OCI-LY1 (cell line): ENCODE measurements at regions not wholly inside any gene's neighbourhood (a gene's known extent, or its start where the extent isn't known, plus 50 kb on each side); places are given as distances from the start of the nearest gene placed in this dataset.

Source experiments
- H2AFZ ChIP-seq: fragments of 200-600 bp; sonication (generic), shearing (Covaris generic); 2 replicates; pipeline ENCODE4 v1.6.0; 2014; ENCODE audit warnings: antibody characterized with exemption, mild to moderate bottlenecking, low read length
- H3F3A ChIP-seq: fragments of 200-600 bp; sonication (generic), shearing (Covaris generic); 2 replicates; pipeline ENCODE4 v1.6.0; 2014; ENCODE audit warnings: mild to moderate bottlenecking, antibody characterized with exemption, low read length, moderate library complexity; ENCODE audit not compliant: insufficient read depth
- H3K27ac ChIP-seq: fragments of 200-600 bp; sonication (generic); 2 replicates; pipeline ENCODE4 v1.5.1; 2014; ENCODE audit warnings: low read length, mixed run types, mild to moderate bottlenecking, low read depth; ENCODE audit not compliant: poor library complexity, severe bottlenecking
- H3K27me3 ChIP-seq: fragments of 200-600 bp; sonication (generic); 2 replicates; pipeline ENCODE4 v1.6.0; 2014; ENCODE audit warnings: antibody characterized with exemption, mild to moderate bottlenecking, low read length, moderate library complexity; ENCODE audit not compliant: insufficient read depth
- H3K36me3 ChIP-seq: fragments of 200-600 bp; sonication (generic); 2 replicates; pipeline ENCODE4 v1.6.1; 2014; ENCODE audit warnings: mild to moderate bottlenecking, antibody characterized with exemption, low read length, moderate library complexity, mixed read lengths; ENCODE audit not compliant: insufficient read depth
- H3K4me1 ChIP-seq: fragments of 200-600 bp; sonication (generic); 2 replicates; pipeline ENCODE4 v1.5.1; 2014; ENCODE audit warnings: mild to moderate bottlenecking, low read length, moderate library complexity; ENCODE audit not compliant: insufficient read depth, severe bottlenecking
- H3K4me2 ChIP-seq: fragments of 200-600 bp; sonication (generic), shearing (Covaris generic); 2 replicates; pipeline ENCODE4 v1.6.1; 2014; ENCODE audit warnings: low read length
- H3K4me3 ChIP-seq: fragments of 200-600 bp; sonication (generic); 2 replicates; pipeline ENCODE4 v1.5.1; 2014; ENCODE audit warnings: low read length, low read depth, mild to moderate bottlenecking, mixed read lengths; ENCODE audit not compliant: poor library complexity, severe bottlenecking
- H3K79me2 ChIP-seq: fragments of 200-600 bp; shearing (Covaris generic); 2 replicates; pipeline ENCODE4 v1.6.1; 2016; ENCODE audit warnings: mixed run types, low read length, mixed read lengths; ENCODE audit not compliant: insufficient read depth
- H3K9ac ChIP-seq: fragments of 200-600 bp; sonication (generic), shearing (Covaris generic); 2 replicates; pipeline ENCODE4 v1.6.1; 2014; ENCODE audit warnings: mild to moderate bottlenecking, low read length, mixed read lengths
- H3K9me2 ChIP-seq: fragments of 200-600 bp; sonication (generic), shearing (Covaris generic); 2 replicates; pipeline ENCODE4 v1.6.1; 2014; ENCODE audit warnings: low read depth, mild to moderate bottlenecking, low read length, mixed read lengths
- H3K9me3 ChIP-seq: fragments of 200-600 bp; shearing (Covaris generic); 2 replicates; pipeline ENCODE4 v1.6.1; 2014; ENCODE audit warnings: low read length, mixed read lengths
- H4K20me1 ChIP-seq: fragments of 200-600 bp; sonication (generic), shearing (Covaris generic); 2 replicates; pipeline ENCODE4 v1.6.0; 2016; ENCODE audit warnings: mild to moderate bottlenecking, low read length; ENCODE audit not compliant: insufficient read depth
- EZH2 ChIP-seq: fragments of 200-600 bp; sonication (generic), shearing (Covaris generic); IDR thresholded peaks from 2 replicates; pipeline ENCODE4 v1.8.0; 2017; ENCODE audit warnings: borderline replicate concordance, mixed run types, mild to moderate bottlenecking, antibody characterized with exemption, low read length, moderate library complexity, mixed read lengths
- TF ChIP-seq, protein P1 (sequence below): fragments of 200-600 bp; sonication (generic), shearing (Covaris generic); IDR thresholded peaks from 2 replicates; pipeline ENCODE4 v1.5.1; 2017; ENCODE audit warnings: mild to moderate bottlenecking, antibody characterized with exemption, low read length, moderate library complexity, mixed read lengths

DNA sequence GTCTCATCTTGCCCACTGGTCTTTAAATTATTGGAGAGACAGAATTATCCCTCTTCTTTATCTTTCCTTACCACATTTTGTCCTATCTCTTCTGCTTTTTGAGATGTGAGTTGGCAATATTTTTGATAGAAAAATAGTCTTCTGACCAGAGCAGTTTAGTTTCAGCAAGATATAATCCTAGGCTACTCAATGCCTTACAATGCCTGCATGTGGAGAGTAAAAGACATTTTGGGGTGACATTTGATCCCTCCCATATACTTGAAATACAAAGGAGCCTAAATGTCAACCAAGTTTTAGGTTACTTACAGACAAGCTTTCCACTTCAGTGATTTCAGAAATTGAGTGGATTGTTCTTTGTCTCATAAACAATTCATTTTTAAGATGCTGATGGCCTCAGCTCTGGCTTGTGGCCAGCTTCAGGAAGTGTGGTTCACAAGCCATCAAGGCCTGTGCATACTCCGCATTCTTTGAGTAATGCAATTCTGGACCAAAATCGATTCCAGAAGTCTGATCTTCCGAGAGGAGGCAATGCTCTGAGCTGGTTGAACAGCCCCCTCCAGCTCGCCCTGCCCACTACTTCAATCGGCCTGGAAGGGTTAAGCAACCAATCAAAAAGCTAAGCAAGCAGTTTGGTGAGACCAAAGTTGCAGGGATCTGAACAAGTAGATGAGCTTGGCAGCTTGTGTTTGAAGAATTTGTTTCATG lies 274.4 kb downstream of the BLID start:
- Histone ChIP-seq H3K9me3 (no peaks in the 10 kb centered on the region), H3K27ac (no peak overlapping the region), H2AFZ (no peak overlapping the region), H3K27me3 (no peaks in the 10 kb centered on the region), H3K4me1 (no peaks in the 10 kb centered on the region), H3K36me3 (no peaks in the 10 kb centered on the region), H3K9ac (no peak overlapping the region), H3K9me2 (no peaks in the 10 kb centered on the region), H4K20me1 (no peaks in the 10 kb centered on the region), H3K4me2 (no peak overlapping the region), H3K4me3 (no peak overlapping the region), H3F3A (no peaks in the 10 kb centered on the region), H3K79me2 (no peaks in the 10 kb centered on the region)
- TF ChIP-seq, protein P1, sequence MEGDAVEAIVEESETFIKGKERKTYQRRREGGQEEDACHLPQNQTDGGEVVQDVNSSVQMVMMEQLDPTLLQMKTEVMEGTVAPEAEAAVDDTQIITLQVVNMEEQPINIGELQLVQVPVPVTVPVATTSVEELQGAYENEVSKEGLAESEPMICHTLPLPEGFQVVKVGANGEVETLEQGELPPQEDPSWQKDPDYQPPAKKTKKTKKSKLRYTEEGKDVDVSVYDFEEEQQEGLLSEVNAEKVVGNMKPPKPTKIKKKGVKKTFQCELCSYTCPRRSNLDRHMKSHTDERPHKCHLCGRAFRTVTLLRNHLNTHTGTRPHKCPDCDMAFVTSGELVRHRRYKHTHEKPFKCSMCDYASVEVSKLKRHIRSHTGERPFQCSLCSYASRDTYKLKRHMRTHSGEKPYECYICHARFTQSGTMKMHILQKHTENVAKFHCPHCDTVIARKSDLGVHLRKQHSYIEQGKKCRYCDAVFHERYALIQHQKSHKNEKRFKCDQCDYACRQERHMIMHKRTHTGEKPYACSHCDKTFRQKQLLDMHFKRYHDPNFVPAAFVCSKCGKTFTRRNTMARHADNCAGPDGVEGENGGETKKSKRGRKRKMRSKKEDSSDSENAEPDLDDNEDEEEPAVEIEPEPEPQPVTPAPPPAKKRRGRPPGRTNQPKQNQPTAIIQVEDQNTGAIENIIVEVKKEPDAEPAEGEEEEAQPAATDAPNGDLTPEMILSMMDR = no peak
- TF ChIP-seq EZH2 = no peak

DNA sequence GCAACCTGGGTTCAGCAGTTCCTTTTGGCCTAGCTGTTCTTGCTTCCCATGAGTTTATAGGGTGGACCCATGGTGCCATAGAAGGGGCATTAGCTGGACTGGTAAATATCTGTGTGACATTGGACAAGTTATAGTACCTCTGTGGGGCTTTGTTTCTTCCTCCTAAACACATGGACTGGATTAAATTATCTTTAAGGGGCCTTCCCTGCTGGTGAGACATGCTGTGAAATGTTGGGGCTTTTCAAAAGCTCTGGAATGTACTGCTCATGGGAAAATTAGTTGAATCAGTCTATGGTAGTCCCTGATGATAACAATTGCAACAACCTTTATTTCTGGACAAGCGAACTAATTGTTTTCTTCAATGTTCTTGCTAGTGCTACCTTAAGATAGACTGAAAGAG lies 276.2 kb downstream of the BLID start:
- TF ChIP-seq EZH2 = no peak
- TF ChIP-seq, protein P1 = no peak
- Histone ChIP-seq H3F3A (no peaks in the 10 kb centered on the region), H3K9ac (no peak overlapping the region), H2AFZ (no peak overlapping the region), H4K20me1 (no peaks in the 10 kb centered on the region), H3K9me3 (no peaks in the 10 kb centered on the region), H3K79me2 (no peaks in the 10 kb centered on the region), H3K9me2 (no peaks in the 10 kb centered on the region), H3K4me3 (no peak overlapping the region), H3K4me1 (no peaks in the 10 kb centered on the region), H3K36me3 (no peaks in the 10 kb centered on the region), H3K27ac (no peak overlapping the region), H3K4me2 (no peak overlapping the region), H3K27me3 (no peaks in the 10 kb centered on the region)

DNA sequence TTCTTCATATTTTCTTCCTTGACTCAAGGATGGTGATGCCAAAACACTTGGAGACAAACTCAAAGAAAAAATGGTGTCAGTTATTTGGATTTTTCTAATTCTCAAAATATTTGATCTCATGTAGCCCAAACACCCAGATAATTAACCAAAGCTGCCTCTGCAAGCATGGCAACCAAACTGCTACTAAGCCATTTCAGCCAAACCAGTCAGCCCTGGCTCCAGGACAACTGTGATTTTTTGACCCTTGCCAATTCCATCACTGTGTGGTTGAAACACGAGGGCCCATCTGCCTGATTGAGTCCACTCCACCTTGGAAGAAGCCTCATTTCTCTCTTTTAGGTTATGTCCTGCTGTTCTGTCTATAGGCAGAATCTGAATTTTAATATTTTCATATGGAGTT lies 277.4 kb downstream of the BLID start:
- Histone ChIP-seq H3K36me3 (no peaks in the 10 kb centered on the region), H3K27me3 (no peaks in the 10 kb centered on the region), H3K9me2 (no peaks in the 10 kb centered on the region), H3K4me3 (no peak overlapping the region), H3K4me2 (no peak overlapping the region), H2AFZ (no peak overlapping the region), H3K9me3 (no peaks in the 10 kb centered on the region), H3K27ac (no peak overlapping the region), H3K79me2 (no peaks in the 10 kb centered on the region), H4K20me1 (no peaks in the 10 kb centered on the region), H3K9ac (no peak overlapping the region), H3K4me1 (no peaks in the 10 kb centered on the region), H3F3A (no peaks in the 10 kb centered on the region)
- TF ChIP-seq, protein P1 = no peak
- TF ChIP-seq EZH2 = no peak
